NCI-H128 (cell line): ENCODE measurements at regions not wholly inside any gene's neighbourhood (a gene's known extent, or its start where the extent isn't known, plus 50 kb on each side); places are given as distances from the start of the nearest gene placed in this dataset.

Source experiments
- DNase-seq: peaks from one replicate; lab custom pipeline; 2025; ENCODE audit not compliant: unreplicated experiment; lab: John Stamatoyannopoulos, UW

DNA sequence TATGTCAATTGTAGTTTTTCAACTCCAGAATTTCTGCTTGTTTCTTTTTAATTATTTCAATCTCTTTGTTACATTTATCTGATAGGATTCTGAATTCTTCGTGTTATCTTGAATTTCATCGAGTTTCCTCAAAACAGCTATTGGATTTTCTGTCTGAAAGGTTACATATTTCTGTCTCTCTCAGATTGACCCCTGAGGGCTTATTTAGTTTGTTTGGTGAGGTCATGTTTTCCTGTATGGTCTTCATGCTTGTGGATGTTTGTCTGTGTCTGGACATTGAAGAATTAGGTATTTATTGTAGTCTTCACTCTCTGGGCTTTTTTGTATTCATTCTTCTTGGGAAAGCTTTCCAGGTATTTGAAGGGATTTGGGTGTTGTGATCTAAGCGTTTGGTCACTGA is 85.6 kb downstream of the SNAPC1 start:
- no peak for DNase-seq

DNA sequence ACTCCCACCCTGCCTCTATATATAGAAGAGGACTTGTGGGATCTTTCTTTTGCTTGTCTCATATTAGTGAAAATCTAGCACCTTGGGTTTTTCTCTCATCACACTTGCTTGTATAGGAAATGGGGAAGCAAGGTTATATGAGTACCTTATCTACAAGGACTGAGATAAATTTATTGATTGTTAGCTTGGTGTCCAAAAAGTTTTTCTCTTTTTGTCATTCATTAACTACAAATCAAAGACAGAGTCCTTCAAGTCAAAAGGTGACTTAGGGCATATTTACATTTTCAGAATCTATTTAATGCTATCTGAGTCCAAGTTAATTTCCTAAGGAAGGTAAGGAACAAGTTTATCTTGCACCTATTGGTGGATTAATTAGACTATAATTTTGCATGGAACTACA is 92.7 kb downstream of the SNAPC1 start:
- no peak for DNase-seq

GRCh38 chr14:61860294-61860918 is 98.2 kb downstream of the SNAPC1 start:
- no peak for DNase-seq

GRCh38 chr14:61861320-61861865 is 99.2 kb downstream of the SNAPC1 start:
- no peak for DNase-seq

DNA sequence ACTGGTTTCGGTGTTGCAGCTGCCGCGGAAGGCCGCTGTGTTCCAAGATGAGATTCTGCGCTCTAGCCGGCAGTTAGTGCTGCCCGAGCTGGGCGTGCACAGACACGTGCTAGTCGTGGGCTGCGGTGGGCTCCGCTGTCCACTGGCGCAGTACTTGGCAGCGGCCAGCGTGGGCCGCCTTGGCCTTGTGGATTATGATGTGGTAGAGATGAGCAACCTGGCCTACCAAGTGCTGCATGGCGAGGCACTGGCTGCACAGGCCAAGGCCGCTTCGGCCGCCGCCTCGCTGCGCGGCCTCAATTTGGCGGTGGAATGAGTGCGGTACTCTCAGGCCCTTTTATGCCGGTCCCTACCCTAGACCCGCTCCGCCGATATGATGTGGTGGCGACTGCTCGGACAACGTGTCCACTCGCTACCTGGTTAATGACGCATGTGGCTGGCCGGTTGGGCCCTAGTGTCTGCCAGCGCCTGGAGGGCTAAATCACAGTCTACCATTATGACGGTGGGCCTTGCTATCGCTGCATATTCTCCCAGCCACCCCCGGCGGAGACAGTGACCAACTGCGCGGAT is 102.2 kb downstream of the SNAPC1 start:
- DNase-seq: no peak

GRCh38 chr14:61866932-61867920 is 105.0 kb downstream of the SNAPC1 start:
- no peak for DNase-seq

DNA sequence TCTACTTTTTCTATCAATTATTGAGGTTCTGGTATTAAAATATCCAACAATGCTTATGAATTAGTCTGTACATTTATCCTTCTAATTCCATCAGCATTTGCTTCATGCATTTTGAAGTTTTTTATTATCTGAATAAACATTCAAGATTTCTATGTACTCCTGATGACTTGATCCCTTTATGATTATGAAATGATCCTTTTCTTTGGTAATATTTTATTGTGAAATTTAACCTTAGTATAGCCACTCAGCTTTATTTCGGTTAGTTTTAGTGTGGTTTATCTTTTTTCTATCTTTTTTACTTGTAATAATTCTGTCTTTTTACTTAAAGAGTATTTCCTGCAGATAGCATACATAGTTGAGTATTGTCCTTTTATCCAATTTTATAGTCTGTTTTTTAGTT is 106.6 kb downstream of the SNAPC1 start:
- DNase-seq: no peak

DNA sequence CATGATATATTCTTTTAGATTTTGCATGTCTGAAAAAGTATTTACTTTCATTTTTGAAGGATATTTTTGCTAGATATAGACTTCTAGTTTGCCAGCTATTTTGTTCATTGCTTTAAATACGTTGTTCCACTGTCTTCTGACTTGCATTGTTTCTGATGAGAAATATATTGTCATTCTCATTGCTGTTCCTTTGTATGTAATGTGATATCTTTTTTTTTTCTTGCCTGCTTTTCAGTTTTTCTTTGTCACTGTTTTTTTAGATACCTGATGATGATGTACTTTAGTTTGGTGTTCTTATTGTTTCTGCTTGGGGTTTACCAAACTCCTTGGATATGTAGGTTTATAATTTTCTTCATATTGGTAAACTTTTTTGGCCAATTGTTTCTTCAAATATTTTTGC is 107.9 kb downstream of the SNAPC1 start:
- DNase-seq: no peak

- no peak for DNase-seq
Observed at GRCh38 chr14:61872452-61872851, 110.2 kb downstream of the SNAPC1 start.

DNA sequence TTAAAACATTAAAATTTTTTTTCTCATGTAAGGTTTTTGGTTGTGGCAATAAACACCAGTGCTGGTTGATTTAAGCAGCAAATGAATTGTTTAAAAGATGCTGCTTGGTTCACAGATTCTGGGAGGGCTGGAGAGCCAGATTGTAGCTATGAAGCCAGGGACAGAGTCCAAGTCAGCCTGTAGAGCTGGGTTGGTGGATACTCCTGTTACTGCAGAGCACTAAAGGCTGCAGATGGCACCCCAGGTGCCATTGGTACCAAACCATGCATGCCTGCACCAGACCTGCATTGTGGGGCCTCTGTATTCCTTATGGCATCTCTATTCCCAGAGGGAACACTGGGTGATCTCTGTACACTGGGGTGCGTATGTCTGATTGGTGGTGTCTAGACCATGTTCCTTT is 113.3 kb downstream of the SNAPC1 start:
- DNase-seq: no peak

DNA sequence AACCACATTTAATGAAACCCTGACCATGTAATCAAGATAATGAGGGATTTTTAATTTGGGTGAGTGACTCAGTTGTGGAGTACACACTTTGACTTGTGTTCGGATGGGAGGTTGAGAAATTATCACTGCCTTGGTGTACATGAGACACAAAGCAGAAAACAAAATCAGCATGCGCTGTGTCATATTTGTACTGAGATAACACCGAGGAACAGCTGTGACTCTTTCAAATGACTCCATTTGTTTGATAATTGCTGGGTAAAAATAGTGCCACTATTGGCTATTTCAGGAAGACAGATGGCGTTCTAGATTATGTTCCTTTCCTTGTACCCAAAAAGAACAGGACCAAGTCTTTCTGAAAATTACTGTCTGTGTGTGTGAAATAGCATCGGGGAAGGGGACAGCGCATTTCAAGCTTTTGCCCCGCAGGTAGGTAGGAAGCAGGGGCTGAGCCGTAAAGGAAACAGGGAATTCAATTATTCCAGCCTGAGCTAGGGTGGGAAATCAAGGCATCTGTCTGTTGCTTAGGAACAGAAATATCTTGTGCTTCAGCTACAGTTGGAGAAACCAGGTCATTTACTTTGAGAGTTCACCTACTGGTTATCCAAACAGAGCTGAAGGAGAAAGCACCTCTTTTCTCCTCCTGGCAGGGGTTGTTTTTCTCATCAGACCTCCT is 114.3 kb downstream of the SNAPC1 start:
- DNase-seq: no peak

DNA sequence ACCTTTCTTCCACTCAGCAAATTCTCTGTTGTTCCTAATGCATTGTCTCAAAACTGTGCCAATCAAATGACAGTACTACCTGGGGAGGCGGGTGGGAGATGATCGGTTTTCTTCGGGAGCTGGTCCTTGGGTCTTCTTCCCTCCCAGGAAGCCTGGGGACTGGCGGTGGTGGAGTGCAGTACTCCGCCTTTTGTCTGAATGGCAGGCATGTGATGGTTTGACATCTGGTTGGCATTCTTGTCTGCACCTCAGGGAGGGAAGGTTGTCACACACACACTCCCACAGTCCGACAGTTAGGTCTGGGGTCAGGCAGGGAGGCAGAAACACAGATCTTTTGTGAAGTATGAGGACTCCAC is 114.8 kb downstream of the SNAPC1 start:
- DNase-seq: no peak

DNA sequence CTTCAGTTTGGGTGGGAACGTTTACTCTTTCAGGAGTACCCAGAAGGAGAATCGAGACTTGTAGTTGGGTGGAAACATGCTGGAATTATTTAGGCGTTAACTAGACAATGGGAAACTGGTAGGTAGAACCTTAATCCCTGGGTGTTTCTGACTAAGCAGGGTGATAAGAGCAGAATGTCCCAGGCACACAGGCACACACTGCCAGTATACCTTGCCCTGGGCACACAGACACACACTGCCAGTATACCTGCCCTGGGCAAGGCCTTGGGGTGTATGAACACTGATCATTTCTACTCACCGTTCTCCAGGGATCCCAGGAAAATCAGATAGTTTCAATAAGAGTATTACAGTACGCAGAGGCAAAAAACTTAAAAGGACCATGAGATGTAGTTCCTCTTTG is 115.5 kb downstream of the SNAPC1 start:
- DNase-seq: no peak

- DNase-seq: no peak
Observed at GRCh38 chr14:61878931-61879330, 116.7 kb downstream of the SNAPC1 start.

GRCh38 chr14:61881046-61881445 is 118.8 kb downstream of the SNAPC1 start:
- DNase-seq: no peak

- no peak for DNase-seq
Observed at GRCh38 chr14:61884711-61885110, 122.5 kb downstream of the SNAPC1 start.

DNA sequence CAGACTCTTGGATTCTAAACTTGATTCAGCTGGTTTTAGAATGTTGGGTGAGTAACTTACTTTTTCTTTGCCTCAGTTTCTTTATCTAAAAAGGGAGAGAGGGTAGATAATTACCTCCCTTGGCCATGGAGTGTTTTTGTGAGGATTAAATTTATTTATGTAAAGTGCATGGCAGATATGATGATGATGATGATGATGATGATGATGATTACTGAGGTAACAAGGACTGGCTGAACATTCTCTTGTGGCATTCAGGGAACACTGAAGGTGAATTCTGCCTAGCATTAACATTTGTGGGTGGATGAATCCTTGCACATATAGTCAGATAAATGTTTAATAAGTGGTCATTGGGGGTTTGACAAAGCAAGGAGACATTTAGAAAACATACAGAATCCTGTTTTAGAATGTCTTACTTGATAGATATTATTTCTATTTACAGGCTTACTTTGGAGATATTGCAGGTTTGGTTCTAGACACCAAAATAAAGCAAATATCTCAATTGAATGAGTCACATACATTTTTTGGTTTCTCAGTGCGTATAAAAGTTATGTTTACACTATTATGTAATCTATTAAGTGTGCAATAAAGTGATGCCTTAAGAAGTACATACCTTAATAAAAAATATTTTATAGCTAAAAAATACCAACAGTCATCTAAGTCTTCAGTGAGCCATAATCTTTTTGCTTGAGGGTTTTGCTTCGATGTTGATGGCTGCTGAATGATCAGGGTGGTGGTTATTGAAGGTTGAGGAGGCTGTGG is 123.2 kb downstream of the SNAPC1 start:
- DNase-seq: no peak

- no peak for DNase-seq
Observed at GRCh38 chr14:61887628-61888027, 125.4 kb downstream of the SNAPC1 start.

GRCh38 chr14:61889914-61890351 is 127.7 kb downstream of the SNAPC1 start:
- no peak for DNase-seq

DNA sequence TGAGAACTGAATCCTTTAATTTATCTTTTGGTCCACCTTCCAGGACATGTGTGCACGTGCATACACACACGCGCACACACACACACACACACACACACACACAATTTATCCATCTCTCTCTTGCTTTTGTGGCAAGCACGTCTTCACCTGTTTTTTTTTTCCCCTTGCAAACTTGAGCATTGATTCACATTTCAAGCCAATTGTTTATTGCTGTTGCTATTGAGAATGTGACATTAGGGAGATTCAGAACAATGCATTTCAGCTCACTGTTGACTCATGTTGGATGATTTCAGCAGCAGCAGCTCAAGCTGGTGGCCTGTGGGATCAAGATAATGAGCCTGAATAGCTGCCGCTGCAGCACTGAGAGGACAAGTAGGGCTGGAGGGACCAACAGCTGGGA is 128.9 kb downstream of the SNAPC1 start:
- DNase-seq: no peak

DNA sequence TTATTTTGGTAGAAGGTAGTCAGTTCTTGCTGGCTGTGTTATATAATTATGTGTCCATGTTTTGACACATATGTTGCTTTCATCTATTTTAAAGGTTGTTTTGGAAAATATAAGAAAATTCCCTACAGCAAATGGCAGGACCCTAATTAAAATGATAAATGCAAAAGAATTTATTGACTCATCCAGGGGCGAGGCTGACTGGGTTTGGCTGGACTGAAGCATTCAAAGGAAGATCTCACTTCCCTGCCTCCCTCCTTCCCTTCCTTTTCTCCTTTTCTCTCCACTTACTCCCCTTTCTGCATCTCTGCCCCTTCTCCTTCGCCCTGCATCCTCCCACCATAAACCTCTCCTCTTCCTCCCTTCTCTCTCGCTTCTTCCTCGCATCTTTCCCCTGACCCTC is 129.6 kb downstream of the SNAPC1 start:
- no peak for DNase-seq
